HG03378 (cell line): ENCODE measurements at regions not wholly inside any gene's neighbourhood (a gene's known extent, or its start where the extent isn't known, plus 50 kb on each side); places are given as distances from the start of the nearest gene placed in this dataset.

Experiments used
- ATAC-seq: cut with Tn5 transposase; IDR thresholded peaks from one replicate; pipeline ENCODE4 v1.9.1; 2021; ENCODE audit warnings: mild to moderate bottlenecking, moderate library complexity; ENCODE audit not compliant: unreplicated experiment

- ATAC-seq: no peak
Measured at GRCh38 chr3:127132876-127133275, 60.1 kb upstream of the PRR23E start.

- ATAC-seq: no peak
Measured at GRCh38 chr3:127133971-127134370, 59.0 kb upstream of the PRR23E start.

- ATAC-seq: no peak
Measured at GRCh38 chr3:127134466-127134865, 58.5 kb upstream of the PRR23E start.

GRCh38 chr3:127134887-127135240 lies 58.1 kb upstream of the PRR23E start:
- no peak for ATAC-seq

- ATAC-seq: no peak
Measured at GRCh38 chr3:127135241-127136023, 57.5 kb upstream of the PRR23E start.

GRCh38 chr3:127136024-127136600 lies 56.8 kb upstream of the PRR23E start:
- ATAC-seq: no peak

GRCh38 chr3:127136706-127137105 lies 56.2 kb upstream of the PRR23E start:
- no peak for ATAC-seq

GRCh38 chr3:127137113-127137512 lies 55.8 kb upstream of the PRR23E start:
- no peak for ATAC-seq

- ATAC-seq: no peak
Measured at GRCh38 chr3:127137757-127138536, 55.0 kb upstream of the PRR23E start.

- ATAC-seq: no peak
Measured at GRCh38 chr3:127139601-127140500, 53.1 kb upstream of the PRR23E start.

- no peak for ATAC-seq
Measured at GRCh38 chr3:127140501-127141460, 52.1 kb upstream of the PRR23E start.

GRCh38 chr3:127141921-127142730 lies 50.8 kb upstream of the PRR23E start:
- ATAC-seq: no peak
